ENCODE measurements at regions not wholly inside any gene's neighbourhood (a gene's known extent, or its start where the extent isn't known, plus 50 kb on each side); places are given as distances from the start of the nearest gene placed in this dataset.

DNA sequence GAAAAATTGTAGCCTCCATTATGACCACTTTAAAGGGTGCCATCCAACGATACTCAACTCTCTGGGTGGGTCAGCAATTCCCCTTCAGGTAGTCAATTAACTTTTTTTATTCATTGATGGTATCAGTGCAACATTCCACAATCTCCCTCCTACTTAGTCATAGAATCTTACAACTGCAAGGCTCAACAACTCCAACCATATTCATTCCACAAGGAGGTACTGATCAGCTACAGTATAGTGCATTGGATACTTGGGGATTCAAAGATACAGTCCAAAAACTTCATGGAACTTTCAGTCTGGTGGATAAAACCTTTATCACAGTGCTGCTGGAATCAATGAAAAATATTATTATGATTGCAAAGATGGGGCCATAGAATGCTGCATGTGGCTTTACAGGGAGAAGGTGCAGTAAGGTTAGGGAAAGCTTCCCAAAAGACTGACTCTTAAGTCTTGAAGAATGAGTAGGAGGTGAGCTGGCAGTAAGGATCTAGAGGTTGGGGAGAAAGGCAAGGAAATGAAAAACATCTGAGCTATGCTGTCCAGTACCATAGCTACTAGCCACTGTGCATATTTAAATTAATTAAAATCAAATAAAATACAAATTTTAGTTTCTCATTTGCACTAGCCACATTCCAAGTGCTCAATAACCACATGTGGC, 314.7 kb upstream of the PRDM1 start:
- TF ChIP-seq, protein P1, sequence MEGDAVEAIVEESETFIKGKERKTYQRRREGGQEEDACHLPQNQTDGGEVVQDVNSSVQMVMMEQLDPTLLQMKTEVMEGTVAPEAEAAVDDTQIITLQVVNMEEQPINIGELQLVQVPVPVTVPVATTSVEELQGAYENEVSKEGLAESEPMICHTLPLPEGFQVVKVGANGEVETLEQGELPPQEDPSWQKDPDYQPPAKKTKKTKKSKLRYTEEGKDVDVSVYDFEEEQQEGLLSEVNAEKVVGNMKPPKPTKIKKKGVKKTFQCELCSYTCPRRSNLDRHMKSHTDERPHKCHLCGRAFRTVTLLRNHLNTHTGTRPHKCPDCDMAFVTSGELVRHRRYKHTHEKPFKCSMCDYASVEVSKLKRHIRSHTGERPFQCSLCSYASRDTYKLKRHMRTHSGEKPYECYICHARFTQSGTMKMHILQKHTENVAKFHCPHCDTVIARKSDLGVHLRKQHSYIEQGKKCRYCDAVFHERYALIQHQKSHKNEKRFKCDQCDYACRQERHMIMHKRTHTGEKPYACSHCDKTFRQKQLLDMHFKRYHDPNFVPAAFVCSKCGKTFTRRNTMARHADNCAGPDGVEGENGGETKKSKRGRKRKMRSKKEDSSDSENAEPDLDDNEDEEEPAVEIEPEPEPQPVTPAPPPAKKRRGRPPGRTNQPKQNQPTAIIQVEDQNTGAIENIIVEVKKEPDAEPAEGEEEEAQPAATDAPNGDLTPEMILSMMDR (IDR thresholded peaks at IDR 0.05 in 4 of 5, conservative IDR thresholded peaks at IDR 0.05 in 1 of 5): no peak
- TF ChIP-seq POLR2A (IDR thresholded peaks at IDR 0.05): no peak

All from gastrocnemius medialis (tissue), 4 donors.